Activated CD4-positive, alpha-beta T cell treated with anti-CD3 and anti-CD28 coated beads, Interleukin-2, Interleukin-6, amounts not matched to agents 100 ng/mL and 50 ng/mL, durations not matched to agents 16 hours and 8 hours (primary cell): ENCODE measurements at regions not wholly inside any gene's neighbourhood (a gene's known extent, or its start where the extent isn't known, plus 50 kb on each side); places are given as distances from the start of the nearest gene placed in this dataset.
"Not testable (repeated sequence)": the region's sequence is repeated elsewhere in the genome, so short reads cannot be mapped to it uniquely, and the experiment has no call there.

Experiments used
- DNase-seq: peaks from one replicate; pipeline ENCODE4 v3.0.0-alpha.2; 2020

GRCh38 chr17:70327279-70327678, 157.9 kb downstream of the KCNJ2 start:
- DNase-seq = no peak

- DNase-seq = no peak
Observed at GRCh38 chr17:70327723-70328122, 158.4 kb downstream of the KCNJ2 start.

GRCh38 chr17:70329721-70330120, 160.4 kb downstream of the KCNJ2 start:
- DNase-seq = no peak

- DNase-seq = not testable (repeated sequence)
Observed at GRCh38 chr17:70331066-70331465, 161.7 kb downstream of the KCNJ2 start.

GRCh38 chr17:70332356-70333210, 163.3 kb downstream of the KCNJ2 start:
- DNase-seq = no peak

GRCh38 chr17:70336411-70336810, 167.1 kb downstream of the KCNJ2 start:
- DNase-seq = no peak

GRCh38 chr17:70338946-70339354, 169.6 kb downstream of the KCNJ2 start:
- DNase-seq = no peak

- no peak for DNase-seq
Observed at GRCh38 chr17:70343114-70343513, 173.8 kb downstream of the KCNJ2 start.

GRCh38 chr17:70344386-70345060, 175.2 kb downstream of the KCNJ2 start:
- peak; percentile 1 for DNase-seq

GRCh38 chr17:70345061-70345460, 175.7 kb downstream of the KCNJ2 start:
- DNase-seq = no peak

GRCh38 chr17:70352834-70353233, 183.5 kb downstream of the KCNJ2 start:
- DNase-seq = no peak

GRCh38 chr17:70353408-70354092, 184.2 kb downstream of the KCNJ2 start:
- no peak for DNase-seq

- DNase-seq = no peak
Observed at GRCh38 chr17:70355185-70355584, 185.9 kb downstream of the KCNJ2 start.

- DNase-seq = no peak
Observed at GRCh38 chr17:70357190-70357589, 187.9 kb downstream of the KCNJ2 start.

- no peak for DNase-seq
Observed at GRCh38 chr17:70365091-70365583, 195.8 kb downstream of the KCNJ2 start.

GRCh38 chr17:70366386-70366785, 197.1 kb downstream of the KCNJ2 start:
- DNase-seq = no peak

- no peak for DNase-seq
Observed at GRCh38 chr17:70368011-70368410, 198.7 kb downstream of the KCNJ2 start.

- DNase-seq = no peak
Observed at GRCh38 chr17:70369391-70369790, 200.1 kb downstream of the KCNJ2 start.

GRCh38 chr17:70370816-70371215, 201.5 kb downstream of the KCNJ2 start:
- no peak for DNase-seq

GRCh38 chr17:70373369-70373768, 204.0 kb downstream of the KCNJ2 start:
- DNase-seq = no peak

GRCh38 chr17:70374496-70374895, 205.2 kb downstream of the KCNJ2 start:
- no peak for DNase-seq

- DNase-seq = no peak
Observed at GRCh38 chr17:70375406-70375805, 206.1 kb downstream of the KCNJ2 start.
